Limb (tissue), 2 donors: ENCODE measurements at regions not wholly inside any gene's neighbourhood (a gene's known extent, or its start where the extent isn't known, plus 50 kb on each side); places are given as distances from the start of the nearest gene placed in this dataset.

Experiments used
- DNase-seq, 2 donors: peaks; one replicate each; pipeline ENCODE4 v3.0.0-alpha.2; 2016; ENCODE audit errors: extremely low spot score in 2 of 2

DNA sequence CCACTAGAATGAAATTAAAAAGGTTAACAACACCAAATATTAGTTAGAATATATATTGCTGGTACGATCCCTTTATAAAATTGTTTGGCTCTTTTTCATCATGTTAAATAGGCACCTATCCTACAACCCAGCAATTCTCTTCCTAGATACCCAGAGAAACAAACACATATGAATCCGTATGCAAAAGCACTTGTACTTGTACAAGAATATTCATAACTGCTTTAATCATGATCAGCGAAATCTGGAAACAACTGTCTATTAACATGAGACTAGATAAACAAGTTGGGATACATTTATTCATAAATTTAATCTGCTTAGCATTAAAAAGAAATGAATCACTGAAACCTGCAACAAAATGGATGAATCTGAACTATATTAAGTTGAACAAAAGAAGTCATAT, 113.7 kb upstream of the MAP1B start:
- no peak for DNase-seq

DNA sequence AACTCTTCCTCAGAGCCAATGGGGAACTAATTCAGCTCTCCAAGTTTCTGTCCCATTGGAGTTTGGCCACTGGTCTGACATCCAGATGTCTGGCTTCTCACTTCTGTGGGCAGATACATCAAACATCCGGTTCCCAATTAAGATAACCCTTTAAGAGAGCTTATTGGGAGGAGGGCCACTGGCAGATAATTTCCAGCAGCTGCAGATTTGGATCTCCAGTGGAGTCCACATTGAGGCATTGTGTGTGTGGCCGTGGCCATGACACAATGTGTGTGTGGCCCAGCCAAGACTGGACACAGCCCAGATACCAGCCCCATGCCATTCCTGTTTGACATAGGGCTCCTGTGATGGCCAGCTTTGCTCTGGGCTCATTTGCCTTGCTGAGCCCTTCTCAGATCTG, 110.5 kb upstream of the MAP1B start:
- no peak for DNase-seq

DNA sequence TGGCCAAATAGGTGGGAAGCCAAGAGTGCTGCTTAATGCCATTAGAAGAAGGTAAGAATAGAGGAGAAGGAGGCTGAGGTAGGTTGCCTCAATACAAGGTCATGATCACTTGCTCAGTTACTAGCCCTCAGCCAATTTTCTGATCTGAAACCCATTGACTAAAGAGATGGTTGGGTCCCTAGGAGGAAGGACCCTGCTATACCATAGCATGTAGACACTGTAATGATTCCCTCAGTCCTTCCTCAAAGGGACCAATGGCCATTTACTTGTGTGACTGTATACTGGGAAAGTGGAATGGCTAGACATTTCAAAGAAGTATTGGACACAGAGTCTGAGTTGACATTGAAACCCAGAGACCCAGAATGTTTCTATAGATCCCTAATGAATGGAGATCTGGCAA, 108.5 kb upstream of the MAP1B start:
- DNase-seq: no peak

DNA sequence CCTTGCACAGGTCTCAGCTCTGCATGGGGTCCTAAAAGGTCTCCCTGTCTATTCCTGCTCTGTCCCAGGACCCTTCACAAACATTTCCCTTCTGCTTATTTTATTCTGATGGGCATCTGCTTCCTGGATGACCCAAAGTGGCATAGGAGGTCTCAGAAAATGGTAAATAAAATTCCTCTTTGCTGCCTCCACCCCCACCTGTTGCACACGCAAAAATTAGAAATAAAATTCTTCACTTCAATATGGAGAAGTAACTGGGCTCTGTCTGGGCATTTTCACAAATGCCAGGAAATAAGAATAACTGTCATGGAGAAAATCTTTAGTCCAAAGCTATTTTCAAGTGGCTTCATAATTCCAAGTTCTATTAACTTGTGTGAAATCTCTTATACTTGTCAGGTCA, 106.6 kb upstream of the MAP1B start:
- DNase-seq: no peak

DNA sequence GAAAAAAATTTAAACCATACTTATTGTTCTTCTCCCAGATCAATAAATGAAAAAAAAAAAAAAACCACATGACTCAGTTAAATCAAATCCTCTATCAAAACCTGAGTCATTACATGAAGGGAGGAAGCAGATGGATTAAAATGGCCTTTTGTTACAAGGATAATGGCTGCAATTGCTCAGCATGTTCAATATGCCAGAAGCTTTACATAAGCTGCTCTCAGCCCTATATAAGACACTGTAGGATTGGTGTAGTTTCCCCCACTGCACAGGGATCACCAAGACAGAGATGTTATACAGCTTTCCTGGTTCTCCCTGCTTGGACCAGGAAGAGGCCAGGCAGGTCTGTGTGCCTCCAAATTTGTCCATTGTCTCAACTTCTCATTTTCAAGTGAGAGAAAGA, 101.6 kb upstream of the MAP1B start:
- no peak for DNase-seq

DNA sequence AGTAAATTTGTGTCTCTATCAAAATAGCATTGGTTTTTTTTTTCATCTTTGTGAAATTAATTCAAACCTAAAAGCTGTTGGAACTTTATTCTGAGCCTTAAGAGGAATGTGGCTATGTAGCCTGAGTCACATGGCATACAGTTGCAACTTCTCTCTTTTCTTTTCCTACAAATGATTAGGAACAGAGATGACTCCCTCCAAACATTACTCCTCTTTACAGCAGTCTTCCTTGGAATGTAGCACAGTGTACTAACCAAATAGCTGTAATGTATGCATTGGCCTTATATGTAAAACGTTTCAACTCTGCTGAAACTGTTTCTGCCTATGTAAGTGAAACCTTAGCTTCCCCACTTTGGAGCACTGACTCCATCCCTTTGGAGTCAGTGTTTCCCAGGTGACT, 100.9 kb upstream of the MAP1B start:
- DNase-seq: no peak

DNA sequence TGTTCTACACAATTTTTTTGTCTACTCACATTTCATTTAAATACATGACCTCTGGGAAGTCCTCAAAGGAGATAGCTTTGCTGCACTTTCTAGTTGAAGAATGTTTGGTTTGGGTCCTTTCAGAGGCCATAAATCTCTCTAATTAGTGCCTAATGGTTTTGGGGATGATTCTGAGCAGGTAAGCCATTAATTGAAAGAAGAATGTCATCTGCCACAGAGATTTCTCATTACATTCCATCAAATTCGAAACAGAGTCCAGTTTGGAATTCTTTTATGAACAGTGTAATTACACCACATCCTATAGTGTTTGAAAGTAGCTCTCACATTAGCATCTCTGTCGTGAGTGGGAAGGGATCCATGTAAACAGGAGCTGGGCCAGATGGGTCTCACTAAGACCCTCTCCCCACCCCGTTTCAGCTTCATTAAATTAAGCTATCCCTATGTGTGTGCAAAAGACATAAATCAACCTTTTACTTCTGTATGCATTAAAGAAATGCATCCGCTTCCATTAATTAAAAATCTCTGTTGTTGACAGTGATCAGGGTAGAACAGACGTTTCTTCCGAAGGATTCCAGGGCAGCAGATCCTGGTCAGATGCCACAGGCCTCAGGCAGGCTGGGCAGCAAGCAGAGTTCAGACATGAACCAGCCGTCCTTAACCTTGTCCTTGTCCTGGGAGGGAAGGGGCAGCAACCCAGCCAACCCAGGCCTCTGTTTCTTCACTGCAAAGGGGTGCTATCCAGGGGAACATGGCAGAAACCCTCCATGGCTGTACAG, 99.8 kb upstream of the MAP1B start:
- DNase-seq: no peak

DNA sequence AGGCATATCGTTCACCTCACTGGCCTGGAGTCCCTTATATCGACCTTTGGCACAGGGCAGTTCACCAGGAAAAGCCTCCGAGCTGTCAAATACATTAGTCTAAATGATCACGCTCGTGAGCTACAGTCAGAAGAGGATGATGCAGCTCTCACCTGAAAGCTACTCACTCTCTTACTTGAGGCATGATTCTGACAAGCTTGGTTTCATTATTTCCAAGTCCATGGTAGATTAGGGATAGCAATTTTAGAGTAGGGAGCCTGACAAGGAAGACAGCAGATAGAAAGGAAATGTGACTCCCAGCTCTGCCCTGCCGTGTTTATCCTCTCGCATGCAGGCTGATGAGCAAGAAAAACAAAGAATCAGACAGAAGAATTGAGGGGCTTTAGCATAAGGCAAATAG, 98.0 kb upstream of the MAP1B start:
- no peak for DNase-seq

DNA sequence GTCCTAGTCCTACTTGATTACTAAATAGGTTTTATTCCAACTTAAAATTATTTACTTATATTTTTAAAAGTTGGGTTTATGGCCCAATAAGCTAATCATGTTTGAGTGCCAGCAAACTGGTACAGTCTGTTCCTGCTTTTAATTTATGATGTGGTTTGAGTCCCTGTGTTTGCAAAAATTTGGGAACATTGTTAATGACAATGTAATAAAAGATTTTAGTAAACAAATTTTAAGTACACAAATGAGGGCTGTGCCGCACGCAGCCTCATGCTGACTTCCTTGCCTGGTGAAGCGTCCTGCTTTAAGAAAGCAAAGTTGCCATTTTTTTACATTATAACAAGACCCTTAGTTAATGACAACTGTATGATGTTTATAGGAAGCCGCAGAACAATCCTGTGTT, 96.8 kb upstream of the MAP1B start:
- no peak for DNase-seq

DNA sequence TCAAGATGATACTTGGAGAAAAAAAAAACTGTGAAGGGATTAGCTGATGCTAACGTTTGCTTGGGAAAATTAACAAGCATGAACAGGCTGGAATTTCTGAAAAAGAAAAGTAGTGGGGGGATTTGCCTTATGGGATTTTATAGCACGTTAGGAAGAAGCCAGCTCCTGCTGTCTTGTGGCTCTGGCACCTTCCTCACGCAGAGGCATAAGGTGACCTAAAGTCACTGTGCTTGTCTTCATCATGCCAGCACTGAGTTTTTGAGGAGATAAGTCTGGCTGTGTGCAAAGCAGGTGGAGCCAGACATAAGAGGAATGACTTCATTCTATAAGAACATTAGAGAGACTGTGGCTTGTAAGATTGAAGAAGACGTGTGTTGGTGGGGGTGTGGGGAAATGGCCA, 94.4 kb upstream of the MAP1B start:
- no peak for DNase-seq

DNA sequence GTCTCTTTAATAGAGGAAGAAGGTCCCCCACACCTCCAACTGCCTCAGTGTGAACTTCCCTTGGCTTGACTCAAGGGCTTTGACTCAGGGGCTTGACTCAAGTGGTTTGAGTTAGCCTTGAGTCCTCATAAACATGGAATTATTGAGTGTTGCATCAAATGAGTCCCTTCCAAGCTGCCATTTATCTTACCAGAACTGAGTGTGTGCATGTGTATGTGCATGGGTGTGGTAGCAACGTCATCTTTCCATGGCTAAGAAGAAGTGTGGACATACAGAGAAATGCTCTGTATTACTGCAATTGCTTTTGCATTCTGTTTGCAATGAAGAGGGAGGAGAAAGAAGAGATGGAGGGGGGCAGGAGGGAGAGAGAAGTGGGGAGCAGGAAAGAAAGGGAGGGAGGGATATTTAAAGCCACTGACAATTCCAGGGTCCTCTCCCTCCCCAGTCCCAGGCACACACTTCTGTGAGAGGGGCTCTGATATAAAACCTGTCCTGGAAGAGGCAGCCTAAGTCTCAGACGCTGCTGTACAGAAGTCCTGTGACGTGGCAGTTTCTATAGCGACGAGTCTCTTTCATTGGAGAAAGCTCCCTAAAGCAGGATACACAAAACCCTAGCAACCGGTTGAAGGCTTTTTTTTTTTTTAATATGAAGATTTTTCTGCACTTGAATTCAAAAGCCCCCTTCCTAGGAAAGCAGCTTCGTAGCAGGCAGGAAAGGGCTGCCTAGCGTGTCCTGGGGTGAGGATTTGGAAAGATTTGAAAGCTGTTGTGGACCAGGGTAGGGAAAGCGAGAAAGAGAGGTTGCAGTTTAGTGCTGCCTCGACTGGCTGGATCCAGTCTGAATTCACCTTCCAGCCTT, 93.3 kb upstream of the MAP1B start:
- peak; percentile 76 to 78 for DNase-seq

DNA sequence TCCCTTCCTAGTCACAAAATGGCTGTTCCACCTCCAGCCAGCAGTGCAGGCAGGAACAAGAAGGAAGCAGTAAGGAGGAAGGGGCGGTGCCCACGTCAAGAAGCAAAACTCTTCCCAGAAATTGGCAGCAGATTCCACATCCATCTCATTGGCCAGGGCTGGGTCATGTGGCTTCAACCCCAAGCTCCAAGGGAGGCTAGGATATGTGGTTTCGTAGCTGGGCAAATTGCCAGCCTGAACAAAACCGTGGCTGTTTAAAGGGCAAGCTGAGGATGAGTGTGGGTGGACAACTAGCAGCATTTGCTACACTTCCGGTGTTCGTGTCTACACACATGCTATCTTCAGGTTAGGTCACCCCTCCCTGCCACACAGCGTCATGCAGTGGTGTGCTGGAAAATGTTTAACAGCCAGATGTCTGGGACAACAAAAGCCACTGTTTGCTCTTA, 92.1 kb upstream of the MAP1B start:
- DNase-seq: peak in 1 of 2 donors; percentile 51

DNA sequence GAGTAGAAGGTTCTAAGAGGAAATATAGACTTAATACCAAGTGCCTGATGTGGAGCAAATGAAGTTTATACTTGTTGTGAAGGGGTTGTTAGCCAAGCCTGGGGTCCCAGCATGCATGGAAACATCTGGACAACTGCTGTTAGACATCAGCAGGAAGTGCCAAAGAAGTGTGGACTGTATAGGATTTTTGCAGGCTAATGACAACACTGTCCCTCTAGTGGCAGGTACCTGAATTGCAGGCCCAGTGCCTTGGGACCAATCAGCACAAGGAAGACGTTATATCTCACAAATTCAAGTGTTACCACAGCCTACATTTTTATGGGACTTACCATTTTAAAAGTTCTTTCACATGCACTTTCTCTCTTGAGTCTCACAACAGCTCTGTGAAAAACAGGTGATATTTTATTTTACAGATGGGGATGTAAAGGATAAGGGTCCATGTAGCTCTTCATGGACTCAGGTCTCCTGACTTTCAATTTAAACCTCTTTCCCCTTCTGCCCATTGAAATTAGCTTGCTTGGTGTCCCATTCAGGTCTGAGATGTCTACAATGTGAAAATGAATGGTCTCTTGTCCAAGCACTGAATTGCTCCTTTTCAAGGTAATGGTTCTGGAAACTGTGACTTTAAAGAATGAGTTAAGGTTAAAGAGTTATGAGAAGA, 89.0 kb upstream of the MAP1B start:
- DNase-seq: peak; percentile 16 to 45

DNA sequence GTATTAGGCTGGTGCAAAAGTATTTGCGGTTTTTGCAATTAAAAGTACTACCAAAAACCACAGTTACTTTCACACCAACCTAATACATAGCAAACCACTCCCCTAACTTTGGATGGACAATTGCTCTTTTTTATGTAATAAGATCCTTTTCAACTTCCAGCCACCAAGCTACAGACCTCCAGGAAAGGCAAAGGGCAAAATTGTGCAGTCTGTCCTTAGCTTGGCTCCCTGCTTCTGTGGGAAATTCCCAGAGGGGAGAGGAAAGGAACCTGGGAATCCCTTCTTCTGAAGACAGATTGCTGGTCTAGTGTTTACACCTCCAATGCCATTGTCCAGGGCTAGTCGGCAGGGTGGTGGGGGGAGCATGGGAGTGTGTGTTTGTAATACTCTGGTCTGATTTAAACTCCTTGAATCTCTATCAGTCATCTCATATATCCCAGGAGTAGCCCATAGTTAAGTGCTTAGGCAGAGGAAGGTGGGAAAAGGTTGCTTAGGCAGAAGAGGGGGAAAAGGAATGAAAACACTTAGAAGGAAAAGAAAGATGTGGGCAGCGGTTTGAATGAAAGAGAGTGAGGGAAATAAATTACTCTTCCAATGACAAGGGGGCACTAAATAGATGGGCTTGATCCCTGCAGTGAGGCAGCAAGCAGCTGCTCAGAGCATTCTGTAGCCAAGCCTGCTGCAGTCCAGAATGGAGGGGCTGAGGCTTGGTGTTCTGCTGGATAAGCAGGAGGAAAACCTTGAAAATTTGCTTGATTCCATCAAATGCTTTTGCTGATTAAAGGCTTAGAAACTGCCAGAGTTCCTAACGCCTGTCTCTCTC, 86.9 kb upstream of the MAP1B start:
- DNase-seq: no peak

DNA sequence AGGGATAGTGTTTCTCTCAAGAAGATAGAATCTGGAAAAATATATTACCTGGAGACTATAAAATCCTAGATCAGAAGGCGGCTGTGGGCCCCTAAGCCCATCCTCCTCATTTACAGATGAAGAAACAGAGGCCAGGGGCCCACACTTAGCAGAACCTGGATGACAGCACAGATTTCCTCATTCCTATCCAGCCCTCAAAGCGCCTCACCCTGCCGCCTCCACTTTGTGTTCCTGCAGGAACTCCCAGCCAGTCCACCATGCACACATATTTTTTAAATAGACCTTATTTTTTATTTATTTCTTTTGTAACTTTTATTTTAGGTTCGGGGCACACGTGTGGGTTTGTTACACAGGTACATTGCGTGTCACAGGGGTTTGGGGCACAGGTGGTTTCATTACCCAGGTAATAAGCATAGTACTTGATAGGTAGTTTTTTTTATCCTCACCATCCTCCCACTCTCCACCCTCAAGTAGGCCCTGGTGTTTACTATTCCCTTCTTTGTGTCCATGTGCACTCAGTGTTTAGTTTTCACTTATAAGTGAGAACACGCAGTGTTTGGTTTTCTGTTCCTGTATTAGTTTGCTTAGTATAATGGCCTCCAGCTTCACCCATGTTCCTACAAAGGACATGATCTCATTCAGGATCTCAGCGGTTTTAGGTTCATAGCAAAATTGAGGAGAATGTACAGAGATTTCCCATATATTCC, 85.5 kb upstream of the MAP1B start:
- no peak for DNase-seq

DNA sequence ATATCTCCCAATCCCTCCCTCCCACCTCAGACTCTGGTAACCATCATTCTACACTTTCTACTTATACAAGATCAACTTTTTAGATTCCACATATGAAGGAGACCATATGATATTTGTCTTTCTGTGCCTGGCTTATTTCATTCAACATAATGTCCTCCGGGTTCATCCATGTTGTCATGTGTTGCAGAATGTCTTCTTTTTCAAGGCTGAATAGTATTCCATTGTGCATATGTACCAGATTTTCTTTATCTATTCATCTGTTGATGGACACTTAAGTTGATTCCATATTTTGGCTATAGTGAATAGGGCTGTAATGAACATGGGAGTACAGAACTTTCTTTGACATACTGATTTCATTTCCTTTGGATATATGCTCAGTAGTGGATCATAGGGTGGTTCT, 78.9 kb upstream of the MAP1B start:
- no peak for DNase-seq

DNA sequence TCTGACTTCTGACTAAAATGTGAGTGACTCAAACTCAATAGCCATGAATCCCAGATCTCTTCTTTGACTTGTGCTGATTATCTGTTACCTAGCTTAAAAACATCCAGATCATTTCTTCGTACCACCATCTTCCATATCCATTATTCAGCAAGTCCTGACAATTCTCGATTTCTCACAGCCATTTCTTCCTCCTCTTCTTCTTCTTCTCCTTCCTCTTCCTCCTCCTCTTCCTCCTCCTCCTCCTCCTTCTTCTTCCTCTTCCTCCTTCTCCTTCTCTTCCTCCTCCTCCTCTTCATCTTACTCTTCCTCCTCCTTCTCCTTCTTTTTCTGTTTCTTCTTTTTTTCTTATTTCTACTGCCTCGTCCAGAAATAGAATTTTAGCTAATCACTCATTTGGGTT, 77.0 kb upstream of the MAP1B start:
- no peak for DNase-seq

DNA sequence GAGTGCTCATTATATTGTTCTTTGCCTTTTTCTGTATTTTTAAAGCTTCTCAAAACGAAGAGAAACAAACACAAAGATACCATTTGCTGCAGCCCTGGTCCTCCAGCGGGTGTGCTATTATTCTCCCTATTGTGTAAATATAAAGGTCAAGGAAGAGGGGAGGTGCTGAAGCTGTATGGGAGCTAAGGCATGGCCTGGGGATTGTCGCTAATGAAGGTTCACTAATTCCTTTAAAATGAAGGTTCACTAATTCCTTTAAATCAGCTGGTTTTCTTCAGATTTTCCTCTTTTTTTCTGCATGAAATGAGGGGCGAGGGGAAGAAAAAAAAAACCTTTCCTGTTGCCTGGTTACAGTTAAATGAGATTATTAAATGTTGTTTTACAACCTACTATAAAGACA, 74.5 kb upstream of the MAP1B start:
- no peak for DNase-seq

DNA sequence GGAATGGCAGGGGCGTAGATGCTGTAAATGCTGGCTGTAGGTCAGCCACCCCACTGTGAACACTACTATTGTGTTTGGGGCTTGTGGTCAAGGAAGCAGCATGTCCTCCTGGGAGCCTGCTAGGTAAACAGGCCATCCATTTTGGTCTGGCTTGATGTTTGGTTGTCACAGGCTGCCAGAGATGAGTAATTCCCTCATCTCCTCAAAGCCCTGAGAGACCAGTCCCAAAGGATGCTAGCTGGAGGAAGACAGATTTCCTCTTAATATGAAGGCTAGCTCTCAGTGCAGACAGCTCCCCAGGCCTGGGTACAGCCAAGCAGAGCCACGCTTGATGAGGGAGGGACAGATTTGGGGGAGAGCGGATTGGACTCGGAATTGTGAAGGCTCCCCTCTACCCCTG, 72.5 kb upstream of the MAP1B start:
- no peak for DNase-seq

DNA sequence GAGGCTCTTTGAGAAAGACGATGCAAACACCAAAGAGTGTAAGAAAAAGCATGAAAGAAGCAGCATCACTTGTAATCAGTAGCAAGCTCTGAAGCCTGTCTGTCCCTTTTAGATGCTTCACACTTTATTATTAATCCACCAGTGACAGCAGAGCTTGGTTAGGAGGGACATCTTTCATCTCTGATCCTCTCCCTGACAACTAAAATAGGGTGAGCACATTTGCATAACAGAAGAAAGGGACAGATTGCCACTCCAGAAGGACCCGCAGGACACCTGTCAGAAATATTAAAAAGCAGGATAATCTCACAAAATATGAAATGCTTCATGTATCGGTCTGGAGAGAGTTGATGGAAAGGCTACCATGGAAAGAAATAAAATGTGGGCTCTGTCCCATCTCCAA, 71.4 kb upstream of the MAP1B start:
- DNase-seq: no peak

DNA sequence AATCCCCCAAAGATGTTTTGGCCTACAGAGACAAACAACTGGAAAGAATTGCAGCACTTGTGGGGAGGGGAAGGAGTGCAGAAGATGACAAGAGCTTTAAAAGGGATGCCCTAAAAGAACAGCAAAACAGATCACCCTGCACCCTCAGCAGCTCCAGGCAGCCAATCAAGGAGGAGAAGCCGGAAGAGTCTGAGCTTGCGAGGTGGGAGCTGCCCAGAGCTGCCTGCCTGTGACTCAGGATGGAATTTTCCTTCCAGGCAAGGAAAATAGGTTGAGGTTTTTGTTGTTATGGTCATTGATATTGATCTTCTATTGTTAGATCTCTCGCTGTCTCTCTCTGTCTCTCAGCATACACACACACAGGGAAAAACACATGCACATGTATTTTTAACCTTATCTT, 70.3 kb upstream of the MAP1B start:
- no peak for DNase-seq
